ENCODE measurements at regions not wholly inside any gene's neighbourhood (a gene's known extent, or its start where the extent isn't known, plus 50 kb on each side); places are given as distances from the start of the nearest gene placed in this dataset.

DNA sequence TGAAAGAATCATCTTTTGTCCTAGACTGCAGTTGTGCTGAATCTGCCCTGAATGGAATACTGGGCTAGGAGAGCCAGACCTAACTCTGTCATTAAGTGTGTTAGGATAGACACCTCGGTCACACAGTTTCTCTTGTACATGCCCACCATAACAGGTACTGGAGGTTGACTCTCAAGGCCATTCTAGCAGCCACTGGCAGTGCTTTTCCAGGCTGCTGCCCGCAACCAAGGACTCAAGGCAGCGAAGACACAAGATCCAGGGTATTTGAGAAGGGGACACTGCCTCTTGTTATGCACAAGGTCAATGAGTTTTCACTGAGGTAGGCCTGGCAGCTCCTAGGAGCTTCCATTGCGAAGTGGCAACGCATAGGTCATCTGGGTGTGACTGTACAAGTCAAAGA lies 70.6 kb upstream of the ZNF746 start:
- no peak overlapping the region for H3K27ac ChIP-seq
- peaks cover 0 to 27% of the 10 kb centered on the region in 2 donors for H3K36me3 ChIP-seq
- H3K9me3 ChIP-seq = peaks cover 0 to 39% of the 10 kb centered on the region in 2 donors
- no peak overlapping the region for H3K4me3 ChIP-seq
- ATAC-seq (no peak), DNase-seq (no peak)
- no peaks in the 10 kb centered on the region for H3K4me1 ChIP-seq
- intact Hi-C loops (cut with DNase I) = no loop called here
- H3K27me3 ChIP-seq = no peaks in the 10 kb centered on the region
- TF ChIP-seq, protein P1, sequence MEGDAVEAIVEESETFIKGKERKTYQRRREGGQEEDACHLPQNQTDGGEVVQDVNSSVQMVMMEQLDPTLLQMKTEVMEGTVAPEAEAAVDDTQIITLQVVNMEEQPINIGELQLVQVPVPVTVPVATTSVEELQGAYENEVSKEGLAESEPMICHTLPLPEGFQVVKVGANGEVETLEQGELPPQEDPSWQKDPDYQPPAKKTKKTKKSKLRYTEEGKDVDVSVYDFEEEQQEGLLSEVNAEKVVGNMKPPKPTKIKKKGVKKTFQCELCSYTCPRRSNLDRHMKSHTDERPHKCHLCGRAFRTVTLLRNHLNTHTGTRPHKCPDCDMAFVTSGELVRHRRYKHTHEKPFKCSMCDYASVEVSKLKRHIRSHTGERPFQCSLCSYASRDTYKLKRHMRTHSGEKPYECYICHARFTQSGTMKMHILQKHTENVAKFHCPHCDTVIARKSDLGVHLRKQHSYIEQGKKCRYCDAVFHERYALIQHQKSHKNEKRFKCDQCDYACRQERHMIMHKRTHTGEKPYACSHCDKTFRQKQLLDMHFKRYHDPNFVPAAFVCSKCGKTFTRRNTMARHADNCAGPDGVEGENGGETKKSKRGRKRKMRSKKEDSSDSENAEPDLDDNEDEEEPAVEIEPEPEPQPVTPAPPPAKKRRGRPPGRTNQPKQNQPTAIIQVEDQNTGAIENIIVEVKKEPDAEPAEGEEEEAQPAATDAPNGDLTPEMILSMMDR (IDR thresholded peaks at IDR 0.05) = no peak

DNA sequence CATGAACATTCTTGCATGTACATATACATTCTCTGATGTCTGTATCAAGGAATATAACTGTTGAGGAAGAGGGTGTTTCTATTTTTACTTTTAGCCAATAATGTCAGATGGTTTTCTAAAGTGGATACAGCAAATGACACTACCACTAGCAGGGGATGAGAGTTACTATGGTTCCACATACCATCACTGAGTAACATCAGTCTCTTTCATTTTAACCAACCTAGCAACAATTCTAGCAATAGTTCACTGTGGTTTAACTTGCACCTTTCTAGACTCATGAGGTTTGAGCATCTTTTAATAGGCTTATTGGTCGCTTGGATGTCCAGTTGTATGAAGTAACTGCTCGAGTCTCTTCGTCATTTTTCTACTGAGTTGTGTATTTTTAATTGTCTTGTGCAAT lies 68.5 kb upstream of the ZNF746 start:
- Histone ChIP-seq H3K27ac (no peak overlapping the region), H3K27me3 (no peaks in the 10 kb centered on the region), H3K36me3 (peaks cover 0 to 27% of the 10 kb centered on the region in 2 donors), H3K4me3 (no peak overlapping the region), H3K4me1 (no peaks in the 10 kb centered on the region), H3K9me3 (peaks cover 0 to 26% of the 10 kb centered on the region in 2 donors)
- TF ChIP-seq, protein P1 (IDR thresholded peaks at IDR 0.05) = no peak
- intact Hi-C loops (cut with DNase I) = no loop called here
- DNase-seq (no peak), ATAC-seq (no peak)

DNA sequence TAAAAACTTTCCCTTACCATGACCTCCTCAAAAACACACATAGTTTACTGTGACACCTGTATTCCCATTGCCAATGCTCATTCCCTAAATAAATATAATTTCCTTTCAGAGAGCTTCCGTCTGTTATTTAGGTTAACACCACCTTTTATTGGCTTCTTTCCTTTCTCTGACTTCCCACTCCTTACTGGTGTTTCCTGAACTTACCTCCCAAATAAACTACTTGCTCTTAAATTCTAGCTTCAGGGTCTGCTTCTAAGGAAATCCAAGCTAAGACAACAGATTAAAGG lies 67.4 kb upstream of the ZNF746 start:
- Histone ChIP-seq H3K27me3 (no peaks in the 10 kb centered on the region), H3K27ac (no peak overlapping the region), H3K4me1 (peaks cover 0 to under 1% of the 10 kb centered on the region in 2 donors), H3K4me3 (no peak overlapping the region), H3K9me3 (peaks cover 0 to 17% of the 10 kb centered on the region in 2 donors), H3K36me3 (peaks cover 0 to 35% of the 10 kb centered on the region in 2 donors)
- intact Hi-C loops (cut with DNase I) = no loop called here
- DNase-seq (no peak), ATAC-seq (no peak)
- TF ChIP-seq, protein P1 (IDR thresholded peaks at IDR 0.05) = no peak

DNA sequence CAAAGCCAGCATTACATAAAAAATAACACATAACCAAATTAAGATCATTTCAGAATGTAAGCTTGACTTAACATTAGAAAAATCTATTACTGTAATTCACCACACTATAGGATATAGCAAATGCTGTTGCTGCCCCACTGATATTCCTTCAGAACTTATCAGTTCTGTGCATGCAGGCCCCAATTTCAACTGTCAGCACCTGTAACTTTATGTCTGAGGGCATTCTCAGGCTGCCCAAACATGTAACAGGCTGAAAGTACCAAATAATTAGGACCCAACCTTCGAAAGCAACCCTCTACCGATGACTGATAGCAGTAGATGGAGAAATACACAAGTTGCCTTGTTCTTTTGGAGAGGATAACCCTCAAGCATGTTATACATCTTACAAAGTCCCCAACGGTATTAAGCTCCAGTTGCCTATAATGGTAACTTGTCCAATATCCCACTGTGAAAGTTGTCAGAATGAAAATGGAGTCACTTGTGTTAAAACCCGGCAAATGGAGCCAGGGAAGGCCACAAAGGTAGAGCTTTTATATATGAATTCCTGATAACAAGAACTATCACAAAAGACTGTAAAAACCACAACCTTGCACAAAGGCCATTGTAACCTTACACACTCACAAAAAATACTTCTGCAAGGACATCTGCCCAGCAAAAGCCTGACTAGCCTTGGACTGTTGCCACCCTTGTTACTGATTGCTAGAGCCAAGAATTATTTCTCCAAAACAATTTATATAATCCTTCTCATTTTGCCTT lies 66.9 kb upstream of the ZNF746 start:
- intact Hi-C loops (cut with DNase I) = no loop called here
- H3K27ac ChIP-seq = no peak overlapping the region
- DNase-seq (no peak), ATAC-seq (no peak)
- H3K4me1 ChIP-seq = peaks cover 0 to 6% of the 10 kb centered on the region in 2 donors
- H3K9me3 ChIP-seq = peaks cover 0 to 12% of the 10 kb centered on the region in 2 donors
- TF ChIP-seq, protein P1 (IDR thresholded peaks at IDR 0.05) = no peak
- H3K4me3 ChIP-seq = no peak overlapping the region
- H3K27me3 ChIP-seq = no peaks in the 10 kb centered on the region
- H3K36me3 ChIP-seq = peaks cover 0 to 32% of the 10 kb centered on the region in 2 donors

DNA sequence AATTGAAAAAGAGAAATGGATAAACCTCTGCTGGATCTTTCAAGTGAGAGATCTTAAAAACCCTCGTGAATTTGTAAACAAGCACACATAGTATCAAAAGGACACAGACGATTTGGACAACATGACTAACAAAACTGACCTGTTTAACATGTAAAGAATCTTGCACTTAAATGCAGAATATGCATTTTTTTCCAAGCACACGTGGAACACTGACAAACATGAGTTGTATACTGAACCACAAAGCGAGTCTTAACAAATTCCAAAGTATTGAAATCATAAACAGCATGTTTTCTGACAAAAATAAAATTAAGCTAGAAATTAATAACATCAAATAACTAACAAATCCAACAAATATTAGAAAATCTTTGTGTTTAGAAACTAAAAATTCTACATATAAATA lies 65.0 kb upstream of the ZNF746 start:
- intact Hi-C loops (cut with DNase I) = no loop called here
- TF ChIP-seq, protein P1 (IDR thresholded peaks at IDR 0.05) = no peak
- H3K4me3 ChIP-seq = no peak overlapping the region
- no peak for ATAC-seq
- H3K4me1 ChIP-seq = peaks cover 0 to 7% of the 10 kb centered on the region in 2 donors
- no peaks in the 10 kb centered on the region for H3K27me3 ChIP-seq
- no peaks in the 10 kb centered on the region for H3K9me3 ChIP-seq
- H3K36me3 ChIP-seq = peaks cover 0 to 38% of the 10 kb centered on the region in 2 donors
- DNase-seq = no peak
- no peak overlapping the region for H3K27ac ChIP-seq

All from left lung (tissue), 4 donors.